Effector memory CD4-positive, alpha-beta T cell (primary cell): ENCODE measurements at regions not wholly inside any gene's neighbourhood (a gene's known extent, or its start where the extent isn't known, plus 50 kb on each side); places are given as distances from the start of the nearest gene placed in this dataset.

Source experiments
- DNase-seq, 3 donors: peaks; one replicate each; pipeline ENCODE4 v3.0.0-alpha.2; 2020
- H3K27ac ChIP-seq: 2 replicates; pipeline ENCODE4 v1.7.0; 2013; ENCODE audit warnings: mild to moderate bottlenecking, low read length, moderate library complexity; ENCODE audit not compliant: insufficient read depth, poor library complexity, severe bottlenecking
- H3K27me3 ChIP-seq: replicated peaks from 2 replicates; pipeline ENCODE4 v1.7.0; 2013; ENCODE audit warnings: mild to moderate bottlenecking, low read length; ENCODE audit not compliant: insufficient read depth, control insufficient read depth, poor library complexity, severe bottlenecking
- H3K36me3 ChIP-seq: 2 replicates; pipeline ENCODE4 v1.7.0; 2013; ENCODE audit warnings: mild to moderate bottlenecking, low read length, moderate library complexity; ENCODE audit not compliant: control insufficient read depth, insufficient read depth
- H3K4me1 ChIP-seq: 2 replicates; pipeline ENCODE4 v1.7.0; 2013; ENCODE audit warnings: low read length, mild to moderate bottlenecking; ENCODE audit not compliant: control insufficient read depth, insufficient read depth, poor library complexity, severe bottlenecking
- H3K4me3 ChIP-seq: 2 replicates; pipeline ENCODE4 v1.7.0; 2013; ENCODE audit warnings: low read length, low read depth, mild to moderate bottlenecking; ENCODE audit not compliant: insufficient read depth, poor library complexity, severe bottlenecking
- H3K9me3 ChIP-seq: 2 replicates; pipeline ENCODE4 v1.7.0; 2013; ENCODE audit warnings: mild to moderate bottlenecking, low read length, moderate library complexity; ENCODE audit not compliant: control insufficient read depth

GRCh38 chr20:59386809-59387208 is 86.4 kb downstream of the EDN3 start:
- no peaks in the 10 kb centered on the region for H3K4me1 ChIP-seq
- DNase-seq: no peak
- no peak overlapping the region for H3K27ac ChIP-seq
- H3K36me3 ChIP-seq: no peaks in the 10 kb centered on the region
- H3K4me3 ChIP-seq: no peak overlapping the region
- no peaks in the 10 kb centered on the region for H3K27me3 ChIP-seq
- H3K9me3 ChIP-seq: no peaks in the 10 kb centered on the region

GRCh38 chr20:59387891-59388290 is 87.5 kb downstream of the EDN3 start:
- Histone ChIP-seq H3K4me1 (no peaks in the 10 kb centered on the region), H3K9me3 (no peaks in the 10 kb centered on the region), H3K4me3 (no peak overlapping the region), H3K27ac (no peak overlapping the region), H3K27me3 (no peaks in the 10 kb centered on the region), H3K36me3 (no peaks in the 10 kb centered on the region)
- DNase-seq: no peak

- H3K4me1 ChIP-seq: no peaks in the 10 kb centered on the region
- H3K36me3 ChIP-seq: no peaks in the 10 kb centered on the region
- H3K27me3 ChIP-seq: no peaks in the 10 kb centered on the region
- no peak overlapping the region for H3K4me3 ChIP-seq
- H3K27ac ChIP-seq: no peak overlapping the region
- H3K9me3 ChIP-seq: no peaks in the 10 kb centered on the region
- no peak for DNase-seq
Measured at GRCh38 chr20:59388402-59388801, 88.0 kb downstream of the EDN3 start.

GRCh38 chr20:59390437-59390836 is 90.0 kb downstream of the EDN3 start:
- no peaks in the 10 kb centered on the region for H3K9me3 ChIP-seq
- no peaks in the 10 kb centered on the region for H3K36me3 ChIP-seq
- H3K4me1 ChIP-seq: no peaks in the 10 kb centered on the region
- no peaks in the 10 kb centered on the region for H3K27me3 ChIP-seq
- no peak overlapping the region for H3K27ac ChIP-seq
- DNase-seq: no peak
- no peak overlapping the region for H3K4me3 ChIP-seq

GRCh38 chr20:59391975-59392374 is 91.6 kb downstream of the EDN3 start:
- DNase-seq: no peak
- no peaks in the 10 kb centered on the region for H3K4me1 ChIP-seq
- H3K36me3 ChIP-seq: no peaks in the 10 kb centered on the region
- H3K4me3 ChIP-seq: no peak overlapping the region
- no peaks in the 10 kb centered on the region for H3K27me3 ChIP-seq
- H3K9me3 ChIP-seq: no peaks in the 10 kb centered on the region
- H3K27ac ChIP-seq: no peak overlapping the region

GRCh38 chr20:59392736-59393135 is 92.3 kb downstream of the EDN3 start:
- H3K27ac ChIP-seq: no peak overlapping the region
- no peaks in the 10 kb centered on the region for H3K36me3 ChIP-seq
- H3K27me3 ChIP-seq: no peaks in the 10 kb centered on the region
- no peak overlapping the region for H3K4me3 ChIP-seq
- no peaks in the 10 kb centered on the region for H3K9me3 ChIP-seq
- H3K4me1 ChIP-seq: no peaks in the 10 kb centered on the region
- no peak for DNase-seq

GRCh38 chr20:59393142-59393541 is 92.7 kb downstream of the EDN3 start:
- no peak for DNase-seq
- H3K27ac ChIP-seq: no peak overlapping the region
- H3K9me3 ChIP-seq: no peaks in the 10 kb centered on the region
- no peak overlapping the region for H3K4me3 ChIP-seq
- no peaks in the 10 kb centered on the region for H3K4me1 ChIP-seq
- no peaks in the 10 kb centered on the region for H3K27me3 ChIP-seq
- H3K36me3 ChIP-seq: no peaks in the 10 kb centered on the region

- Histone ChIP-seq H3K27ac (no peak overlapping the region), H3K4me3 (no peak overlapping the region), H3K9me3 (no peaks in the 10 kb centered on the region), H3K27me3 (no peaks in the 10 kb centered on the region), H3K36me3 (no peaks in the 10 kb centered on the region), H3K4me1 (no peaks in the 10 kb centered on the region)
- DNase-seq: no peak
Measured at GRCh38 chr20:59395729-59396128, 95.3 kb downstream of the EDN3 start.

GRCh38 chr20:59398537-59399205 is 98.3 kb downstream of the EDN3 start:
- no peaks in the 10 kb centered on the region for H3K9me3 ChIP-seq
- no peak overlapping the region for H3K4me3 ChIP-seq
- no peak for DNase-seq
- H3K4me1 ChIP-seq: peaks cover 12% of the 10 kb centered on the region
- H3K36me3 ChIP-seq: no peaks in the 10 kb centered on the region
- H3K27ac ChIP-seq: no peak overlapping the region
- H3K27me3 ChIP-seq: peaks cover 5% of the 10 kb centered on the region

- Histone ChIP-seq H3K27me3 (peaks cover 12% of the 10 kb centered on the region), H3K4me3 (no peak overlapping the region), H3K4me1 (peaks cover 15% of the 10 kb centered on the region), H3K27ac (no peak overlapping the region), H3K36me3 (no peaks in the 10 kb centered on the region), H3K9me3 (no peaks in the 10 kb centered on the region)
- no peak for DNase-seq
Measured at GRCh38 chr20:59399426-59400099, 99.2 kb downstream of the EDN3 start.
